ENCODE measurements at regions not wholly inside any gene's neighbourhood (a gene's known extent, or its start where the extent isn't known, plus 50 kb on each side); places are given as distances from the start of the nearest gene placed in this dataset.

DNA sequence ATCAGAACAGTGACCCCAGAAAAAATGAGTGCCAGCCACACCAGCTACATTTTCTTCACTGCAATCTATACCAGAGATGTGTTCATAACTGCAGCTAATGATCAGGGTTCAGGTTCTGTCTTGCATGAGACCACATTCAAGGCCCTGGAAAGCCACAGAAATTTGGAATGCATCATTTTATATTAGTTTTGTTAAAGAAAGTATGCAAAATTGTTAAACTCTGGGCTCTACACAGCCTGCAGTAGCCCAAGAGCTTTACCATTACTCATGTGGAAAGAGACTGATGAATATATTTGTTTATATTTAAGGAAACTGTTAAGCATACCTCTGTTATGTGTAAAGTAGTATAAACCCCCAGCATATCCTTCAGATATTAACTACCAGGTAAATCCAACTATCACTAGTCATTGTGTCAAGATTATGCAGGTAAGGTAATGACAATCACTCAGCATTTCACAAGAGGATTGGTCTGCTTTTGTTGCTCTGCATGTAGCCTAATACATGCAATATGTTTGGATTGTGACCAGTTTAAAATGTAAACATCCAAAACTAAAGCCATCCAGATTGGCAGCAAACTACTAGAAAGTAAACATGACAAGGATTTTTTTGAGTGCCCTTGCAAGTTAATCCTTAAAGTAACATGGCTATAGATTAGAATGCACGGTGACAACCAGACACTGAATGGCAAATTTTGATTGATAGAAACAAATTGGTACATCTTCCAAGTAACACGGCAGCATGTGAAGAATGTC, 429.1 kb upstream of the ARGLU1 start:
- peaks cover 27% of the 10 kb centered on the region for H3K4me1 Mint-ChIP-seq (ENCODE audit: low read depth, unreplicated experiment)
- H3K9me3 ChIP-seq: no peaks in the 10 kb centered on the region
- POLR2A ChIA-PET: no interaction called here
- H3K27me3 ChIP-seq (replicated peaks; ENCODE audit: control insufficient read depth, insufficient read depth, low read length): no peaks in the 10 kb centered on the region
- TF ChIP-seq, protein P1, sequence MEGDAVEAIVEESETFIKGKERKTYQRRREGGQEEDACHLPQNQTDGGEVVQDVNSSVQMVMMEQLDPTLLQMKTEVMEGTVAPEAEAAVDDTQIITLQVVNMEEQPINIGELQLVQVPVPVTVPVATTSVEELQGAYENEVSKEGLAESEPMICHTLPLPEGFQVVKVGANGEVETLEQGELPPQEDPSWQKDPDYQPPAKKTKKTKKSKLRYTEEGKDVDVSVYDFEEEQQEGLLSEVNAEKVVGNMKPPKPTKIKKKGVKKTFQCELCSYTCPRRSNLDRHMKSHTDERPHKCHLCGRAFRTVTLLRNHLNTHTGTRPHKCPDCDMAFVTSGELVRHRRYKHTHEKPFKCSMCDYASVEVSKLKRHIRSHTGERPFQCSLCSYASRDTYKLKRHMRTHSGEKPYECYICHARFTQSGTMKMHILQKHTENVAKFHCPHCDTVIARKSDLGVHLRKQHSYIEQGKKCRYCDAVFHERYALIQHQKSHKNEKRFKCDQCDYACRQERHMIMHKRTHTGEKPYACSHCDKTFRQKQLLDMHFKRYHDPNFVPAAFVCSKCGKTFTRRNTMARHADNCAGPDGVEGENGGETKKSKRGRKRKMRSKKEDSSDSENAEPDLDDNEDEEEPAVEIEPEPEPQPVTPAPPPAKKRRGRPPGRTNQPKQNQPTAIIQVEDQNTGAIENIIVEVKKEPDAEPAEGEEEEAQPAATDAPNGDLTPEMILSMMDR (IDR thresholded peaks at IDR 0.05; ENCODE audit: insufficient read depth in 1 of 2, low read depth in 1 of 2, low read length in 1 of 2, severe bottlenecking in 1 of 2, unreplicated experiment in 1 of 2): no peak
- H3K9me3 Mint-ChIP-seq (ENCODE audit: unreplicated experiment): no peaks in the 10 kb centered on the region
- intact Hi-C loops (cut with micrococcal nuclease; ENCODE audit: unreplicated experiment): loop anchor here (1.0 to 2.0 kb wide), 9 partner anchors 8 to 429 kb away; partner anchors contain the start of gene ARGLU1
- CTCF ChIA-PET: interaction anchor here (0.6 kb wide), 1 partner anchor 462 kb away, joined by 3 read pairs; no protein-coding TSS in a partner anchor
- H3K36me3 ChIP-seq (ENCODE audit: control insufficient read depth, insufficient read depth, low read length): no peaks in the 10 kb centered on the region; the same call in 1 of the 2 replicates
- peak overlapping the region; percentile 50 for H3K27ac Mint-ChIP-seq (ENCODE audit: unreplicated experiment)
- DNase-seq: peak; percentile 63 to 76
- BruUV-seq (replicated peaks): no TSS peak
- no peak overlapping the region for H3K4me3 ChIP-seq (ENCODE audit: low read depth, low read length)
- H3K36me3 Mint-ChIP-seq (ENCODE audit: insufficient read depth, unreplicated experiment): no peaks in the 10 kb centered on the region
- H3K27me3 Mint-ChIP-seq (ENCODE audit: insufficient read depth, unreplicated experiment): no peaks in the 10 kb centered on the region
- H3K4me3 Mint-ChIP-seq (ENCODE audit: unreplicated experiment): peak overlapping the region; percentile 32
- H3K4me1 ChIP-seq: peaks cover 21% of the 10 kb centered on the region

DNA sequence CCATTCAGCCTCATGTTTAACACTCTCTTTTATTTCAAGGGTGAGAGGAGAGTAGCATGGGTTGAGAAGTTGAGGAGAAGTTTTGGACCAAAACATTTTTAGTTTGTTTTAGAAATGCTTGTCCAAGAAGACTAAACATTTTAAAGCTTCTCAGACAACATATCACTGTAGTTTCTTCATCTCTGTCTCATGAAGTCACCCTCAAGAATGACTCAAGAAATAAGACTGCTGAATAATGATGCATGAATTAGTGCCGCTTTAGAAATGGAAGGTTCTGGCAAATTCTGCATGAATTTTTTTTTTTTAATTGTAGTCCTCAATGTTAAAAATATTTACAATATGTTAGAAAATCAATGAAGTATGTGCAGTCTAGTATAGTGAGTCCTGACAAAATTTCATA, 422.7 kb upstream of the ARGLU1 start:
- no peaks in the 10 kb centered on the region for H3K27me3 ChIP-seq (replicated peaks; ENCODE audit: control insufficient read depth, insufficient read depth, low read length)
- intact Hi-C loops (cut with micrococcal nuclease; ENCODE audit: unreplicated experiment): no loop called here
- Mint-ChIP-seq H3K4me3 (ENCODE audit: unreplicated experiment) (no peak overlapping the region), H3K27me3 (ENCODE audit: insufficient read depth, unreplicated experiment) (no peaks in the 10 kb centered on the region), H3K27ac (ENCODE audit: unreplicated experiment) (no peak overlapping the region), H3K4me1 (ENCODE audit: low read depth, unreplicated experiment) (peaks cover 18% of the 10 kb centered on the region), H3K36me3 (ENCODE audit: insufficient read depth, unreplicated experiment) (no peaks in the 10 kb centered on the region), H3K9me3 (ENCODE audit: unreplicated experiment) (peaks cover 8% of the 10 kb centered on the region)
- ChIA-PET CTCF (no interaction called here), POLR2A (no interaction called here)
- no peaks in the 10 kb centered on the region for H3K36me3 ChIP-seq (ENCODE audit: control insufficient read depth, insufficient read depth, low read length)
- H3K9me3 ChIP-seq: no peaks in the 10 kb centered on the region
- no peak overlapping the region for H3K4me3 ChIP-seq (ENCODE audit: low read depth, low read length)
- TF ChIP-seq, protein P1 (IDR thresholded peaks at IDR 0.05; ENCODE audit: insufficient read depth in 1 of 2, low read depth in 1 of 2, low read length in 1 of 2, severe bottlenecking in 1 of 2, unreplicated experiment in 1 of 2): no peak
- peaks cover 14% of the 10 kb centered on the region for H3K4me1 ChIP-seq
- no peak for DNase-seq
- BruUV-seq (replicated peaks): no TSS peak

DNA sequence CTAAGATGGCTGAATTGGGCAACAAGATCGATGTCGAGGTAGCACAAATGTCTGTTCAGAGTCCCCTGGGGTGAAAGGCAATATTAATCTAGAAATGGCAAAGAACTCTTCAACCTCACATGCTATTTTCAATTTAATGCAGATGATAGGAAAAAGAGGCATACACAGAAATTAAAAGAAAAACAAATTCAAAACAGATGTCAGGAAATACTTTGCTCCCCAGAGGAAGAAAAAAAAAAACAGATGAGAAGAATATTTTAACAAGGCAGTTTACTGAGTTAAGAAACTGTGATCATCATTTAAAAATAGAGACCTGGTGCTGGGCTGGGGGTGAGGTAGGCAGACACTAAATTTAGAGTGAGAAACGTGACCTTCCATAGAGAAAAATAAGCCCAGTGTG, 421.9 kb upstream of the ARGLU1 start:
- peaks cover 21% of the 10 kb centered on the region for H3K4me1 ChIP-seq
- H3K36me3 Mint-ChIP-seq (ENCODE audit: insufficient read depth, unreplicated experiment): no peaks in the 10 kb centered on the region
- H3K36me3 ChIP-seq (ENCODE audit: control insufficient read depth, insufficient read depth, low read length): no peaks in the 10 kb centered on the region
- no peak for DNase-seq
- intact Hi-C loops (cut with micrococcal nuclease; ENCODE audit: unreplicated experiment): no loop called here
- no peaks in the 10 kb centered on the region for H3K27me3 ChIP-seq (replicated peaks; ENCODE audit: control insufficient read depth, insufficient read depth, low read length)
- H3K4me3 Mint-ChIP-seq (ENCODE audit: unreplicated experiment): no peak overlapping the region
- POLR2A ChIA-PET: no interaction called here
- TF ChIP-seq, protein P1 (IDR thresholded peaks at IDR 0.05; ENCODE audit: insufficient read depth in 1 of 2, low read depth in 1 of 2, low read length in 1 of 2, severe bottlenecking in 1 of 2, unreplicated experiment in 1 of 2): no peak
- no peak overlapping the region for H3K4me3 ChIP-seq (ENCODE audit: low read depth, low read length)
- H3K9me3 Mint-ChIP-seq (ENCODE audit: unreplicated experiment): peaks cover 8% of the 10 kb centered on the region
- no peak overlapping the region for H3K27ac Mint-ChIP-seq (ENCODE audit: unreplicated experiment)
- no peaks in the 10 kb centered on the region for H3K9me3 ChIP-seq
- no TSS peak for BruUV-seq (replicated peaks)
- peaks cover 22% of the 10 kb centered on the region for H3K4me1 Mint-ChIP-seq (ENCODE audit: low read depth, unreplicated experiment)
- CTCF ChIA-PET: no interaction called here
- no peaks in the 10 kb centered on the region for H3K27me3 Mint-ChIP-seq (ENCODE audit: insufficient read depth, unreplicated experiment)
